ENCODE measurements at regions not wholly inside any gene's neighbourhood (a gene's known extent, or its start where the extent isn't known, plus 50 kb on each side); places are given as distances from the start of the nearest gene placed in this dataset.

DNA sequence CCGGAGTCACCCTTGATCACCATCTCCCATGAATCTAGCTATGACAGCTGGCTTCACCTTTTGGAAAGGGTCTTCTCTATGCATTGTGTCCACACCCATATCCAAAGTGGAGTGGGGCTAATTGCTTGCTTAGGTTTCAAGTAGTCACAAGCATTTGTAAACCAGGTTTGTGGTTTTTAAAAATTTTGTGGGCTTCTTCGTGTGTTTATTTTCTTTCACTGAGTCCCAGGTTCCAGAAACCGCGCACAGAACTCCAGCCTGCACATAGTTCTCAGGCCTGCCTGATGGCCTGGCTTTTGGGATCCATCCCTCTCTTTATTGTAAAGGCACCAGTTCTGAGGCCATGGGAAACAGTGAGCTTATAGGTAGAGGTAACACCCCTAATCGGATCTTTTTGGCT lies 70.2 kb upstream of the TLR3 start:
- Histone ChIP-seq H3K4me1 (ENCODE audit: insufficient read depth, poor library complexity, severe bottlenecking) (no peaks in the 10 kb centered on the region), H3K36me3 (ENCODE audit: low read depth) (no peaks in the 10 kb centered on the region), H3K9me3 (ENCODE audit: severe bottlenecking) (no peaks in the 10 kb centered on the region), H3K4me3 (ENCODE audit: severe bottlenecking) (no peak overlapping the region), H3K27me3 (ENCODE audit: insufficient read depth, poor library complexity, severe bottlenecking) (no peaks in the 10 kb centered on the region), H3K27ac (ENCODE audit: poor library complexity, severe bottlenecking) (no peak overlapping the region)
- ATAC-seq (ENCODE audit: low read depth) (no peak), DNase-seq (ENCODE audit: low spot score) (no peak)
- TF ChIP-seq, protein P1, sequence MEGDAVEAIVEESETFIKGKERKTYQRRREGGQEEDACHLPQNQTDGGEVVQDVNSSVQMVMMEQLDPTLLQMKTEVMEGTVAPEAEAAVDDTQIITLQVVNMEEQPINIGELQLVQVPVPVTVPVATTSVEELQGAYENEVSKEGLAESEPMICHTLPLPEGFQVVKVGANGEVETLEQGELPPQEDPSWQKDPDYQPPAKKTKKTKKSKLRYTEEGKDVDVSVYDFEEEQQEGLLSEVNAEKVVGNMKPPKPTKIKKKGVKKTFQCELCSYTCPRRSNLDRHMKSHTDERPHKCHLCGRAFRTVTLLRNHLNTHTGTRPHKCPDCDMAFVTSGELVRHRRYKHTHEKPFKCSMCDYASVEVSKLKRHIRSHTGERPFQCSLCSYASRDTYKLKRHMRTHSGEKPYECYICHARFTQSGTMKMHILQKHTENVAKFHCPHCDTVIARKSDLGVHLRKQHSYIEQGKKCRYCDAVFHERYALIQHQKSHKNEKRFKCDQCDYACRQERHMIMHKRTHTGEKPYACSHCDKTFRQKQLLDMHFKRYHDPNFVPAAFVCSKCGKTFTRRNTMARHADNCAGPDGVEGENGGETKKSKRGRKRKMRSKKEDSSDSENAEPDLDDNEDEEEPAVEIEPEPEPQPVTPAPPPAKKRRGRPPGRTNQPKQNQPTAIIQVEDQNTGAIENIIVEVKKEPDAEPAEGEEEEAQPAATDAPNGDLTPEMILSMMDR (IDR thresholded peaks at IDR 0.05; ENCODE audit: poor library complexity, severe bottlenecking): no peak

DNA sequence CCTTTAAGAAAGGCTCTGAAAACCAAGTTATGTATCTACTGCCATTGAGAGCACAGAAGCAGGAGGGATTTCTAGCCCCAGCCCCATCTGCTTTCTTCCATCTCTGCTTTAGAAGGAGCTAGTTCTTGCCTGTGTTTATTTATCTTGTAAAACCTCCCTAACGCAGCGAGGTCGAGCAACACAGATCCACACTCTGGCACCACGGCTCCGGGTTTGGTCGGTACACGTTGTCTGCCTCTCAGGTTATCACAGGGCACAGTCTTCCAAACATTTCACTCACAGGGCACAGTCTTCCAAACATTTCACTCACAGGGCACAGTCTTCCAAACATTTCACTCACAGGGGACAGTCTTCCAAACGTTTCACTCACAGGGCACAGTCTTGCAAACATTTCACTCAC lies 69.7 kb upstream of the TLR3 start:
- ATAC-seq (ENCODE audit: low read depth) (no peak), DNase-seq (ENCODE audit: low spot score) (no peak)
- TF ChIP-seq, protein P1 (IDR thresholded peaks at IDR 0.05; ENCODE audit: poor library complexity, severe bottlenecking): no peak
- Histone ChIP-seq H3K27ac (ENCODE audit: poor library complexity, severe bottlenecking) (no peak overlapping the region), H3K9me3 (ENCODE audit: severe bottlenecking) (no peaks in the 10 kb centered on the region), H3K36me3 (ENCODE audit: low read depth) (no peaks in the 10 kb centered on the region), H3K4me1 (ENCODE audit: insufficient read depth, poor library complexity, severe bottlenecking) (no peaks in the 10 kb centered on the region), H3K4me3 (ENCODE audit: severe bottlenecking) (no peak overlapping the region), H3K27me3 (ENCODE audit: insufficient read depth, poor library complexity, severe bottlenecking) (no peaks in the 10 kb centered on the region)

DNA sequence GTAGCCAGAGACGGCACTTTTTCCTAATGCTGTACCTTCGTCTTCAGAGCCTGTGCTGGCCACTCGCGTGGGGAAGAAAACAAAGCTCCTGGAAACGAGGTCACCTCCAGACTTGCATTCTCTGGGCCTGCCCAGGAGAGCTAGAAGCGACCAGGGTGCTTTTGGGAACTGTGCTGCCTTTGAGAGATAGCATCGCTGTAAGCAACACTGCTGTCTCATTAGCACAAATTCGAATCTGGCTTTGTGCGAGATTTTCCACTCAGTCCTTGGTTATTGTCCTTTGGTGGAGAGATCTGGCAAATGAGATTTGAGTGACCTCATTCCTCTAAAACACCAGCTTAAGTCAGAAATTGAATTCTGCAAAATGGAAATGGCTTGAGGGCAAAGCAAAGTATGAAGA lies 66.1 kb upstream of the TLR3 start:
- Histone ChIP-seq H3K27ac (ENCODE audit: poor library complexity, severe bottlenecking) (no peak overlapping the region), H3K36me3 (ENCODE audit: low read depth) (no peaks in the 10 kb centered on the region), H3K4me3 (ENCODE audit: severe bottlenecking) (no peak overlapping the region), H3K9me3 (ENCODE audit: severe bottlenecking) (no peaks in the 10 kb centered on the region), H3K27me3 (ENCODE audit: insufficient read depth, poor library complexity, severe bottlenecking) (no peaks in the 10 kb centered on the region), H3K4me1 (ENCODE audit: insufficient read depth, poor library complexity, severe bottlenecking) (no peaks in the 10 kb centered on the region)
- no peak for DNase-seq (ENCODE audit: low spot score)
- TF ChIP-seq, protein P1 (IDR thresholded peaks at IDR 0.05; ENCODE audit: poor library complexity, severe bottlenecking): no peak
- ATAC-seq (ENCODE audit: low read depth): no peak

GRCh38 chr4:186003746-186004145 lies 65.2 kb upstream of the TLR3 start:
- Histone ChIP-seq H3K9me3 (ENCODE audit: severe bottlenecking) (no peaks in the 10 kb centered on the region), H3K27me3 (ENCODE audit: insufficient read depth, poor library complexity, severe bottlenecking) (no peaks in the 10 kb centered on the region), H3K4me1 (ENCODE audit: insufficient read depth, poor library complexity, severe bottlenecking) (no peaks in the 10 kb centered on the region), H3K36me3 (ENCODE audit: low read depth) (no peaks in the 10 kb centered on the region), H3K4me3 (ENCODE audit: severe bottlenecking) (no peak overlapping the region), H3K27ac (ENCODE audit: poor library complexity, severe bottlenecking) (no peak overlapping the region)
- ATAC-seq (ENCODE audit: low read depth) (no peak), DNase-seq (ENCODE audit: low spot score) (no peak)
- TF ChIP-seq, protein P1 (IDR thresholded peaks at IDR 0.05; ENCODE audit: poor library complexity, severe bottlenecking): no peak

GRCh38 chr4:186008057-186008456 lies 60.9 kb upstream of the TLR3 start:
- DNase-seq (ENCODE audit: low spot score): no peak
- Histone ChIP-seq H3K36me3 (ENCODE audit: low read depth) (no peaks in the 10 kb centered on the region), H3K9me3 (ENCODE audit: severe bottlenecking) (no peaks in the 10 kb centered on the region), H3K27me3 (ENCODE audit: insufficient read depth, poor library complexity, severe bottlenecking) (no peaks in the 10 kb centered on the region), H3K4me3 (ENCODE audit: severe bottlenecking) (no peak overlapping the region), H3K27ac (ENCODE audit: poor library complexity, severe bottlenecking) (no peak overlapping the region), H3K4me1 (ENCODE audit: insufficient read depth, poor library complexity, severe bottlenecking) (no peaks in the 10 kb centered on the region)
- TF ChIP-seq, protein P1 (IDR thresholded peaks at IDR 0.05; ENCODE audit: poor library complexity, severe bottlenecking): no peak
- ATAC-seq (ENCODE audit: low read depth): no peak

All from RWPE2 (cell line).